H1 (cell line): ENCODE measurements at regions not wholly inside any gene's neighbourhood (a gene's known extent, or its start where the extent isn't known, plus 50 kb on each side); places are given as distances from the start of the nearest gene placed in this dataset.

Source experiments
- CTCF ChIA-PET: fragments of 300-600 bp; sonication (Branson Sonifier 250); formaldehyde crosslinking; loops from one replicate; lab custom pipeline; 2021; ENCODE audit not compliant: partially characterized antibody; lab: Charles Lee
- POLR2A ChIA-PET: fragments of 300-600 bp; sonication (Branson Sonifier 250); formaldehyde crosslinking; loops from one replicate; lab custom pipeline; 2021; ENCODE audit warnings: inconsistent platforms; ENCODE audit not compliant: partially characterized antibody; lab: Charles Lee
- DNase-seq, 2 experiments: peaks; one replicate each; pipeline versions ENCODE4 v3.0.0 to v3.0.0-alpha.2; 2010 to 2022; ENCODE audit warnings: low spot score in 2 of 2, low read depth in 1 of 2, mixed read lengths in 1 of 2
- FAIRE-seq: peaks from 2 replicates; lab custom pipeline; 2011; peaks lifted over from hg19 to GRCh38; lab: Jason Lieb, UNC
- H2AFZ ChIP-seq: 2 replicates; pipeline ENCODE4 v1.8.1; 2012; ENCODE audit warnings: low read length, inconsistent platforms
- H2AK5ac ChIP-seq: 2 replicates; pipeline ENCODE4 v1.6.1; 2013; ENCODE audit warnings: low read depth, low read length
- H2BK120ac ChIP-seq: replicated peaks from 2 replicates; pipeline ENCODE3; 2013; ENCODE audit warnings: low read depth, low read length, inconsistent platforms
- H2BK12ac ChIP-seq: 2 replicates; pipeline ENCODE4 v1.6.1; 2013; ENCODE audit warnings: low read depth, low read length
- H2BK15ac ChIP-seq: 2 replicates; pipeline ENCODE4 v1.6.1; 2013; ENCODE audit warnings: low read length
- H2BK20ac ChIP-seq: 2 replicates; pipeline ENCODE4 v1.6.1; 2013; ENCODE audit warnings: low read length
- H2BK5ac ChIP-seq: 2 replicates; pipeline ENCODE4 v1.6.1; 2013; ENCODE audit warnings: low read depth, low read length
- H3K14ac ChIP-seq: 2 replicates; pipeline ENCODE4 v1.6.1; 2013; ENCODE audit warnings: inconsistent platforms; ENCODE audit not compliant: insufficient read length
- H3K18ac ChIP-seq: 2 replicates; pipeline ENCODE4 v1.6.1; 2013; ENCODE audit warnings: low read length; ENCODE audit errors: extremely low read depth
- H3K23ac ChIP-seq: 2 replicates; pipeline ENCODE4 v1.6.1; 2013; ENCODE audit warnings: inconsistent platforms; ENCODE audit not compliant: insufficient read length
- H3K23me2 ChIP-seq: 2 replicates; pipeline ENCODE4 v1.6.1; 2013; ENCODE audit warnings: low read depth, low read length
- H3K27ac ChIP-seq: 2 replicates; pipeline ENCODE4 v1.6.1; 2011; ENCODE audit warnings: low read depth, low read length, inconsistent platforms
- H3K27me3 ChIP-seq, 4 experiments: replicated peaks in 1 of 4; 1 replicate in 1 of 4; 2 replicates in 3 of 4; pipeline versions ENCODE4 v1.6.1 to v1.8.1; 2011 to 2013; ENCODE audit warnings: low read length in 3 of 4, mild to moderate bottlenecking in 3 of 4, inconsistent platforms in 2 of 4, mixed read lengths in 2 of 4, moderate library complexity in 1 of 4; ENCODE audit not compliant: control insufficient read depth in 3 of 4, insufficient read depth in 3 of 4; ENCODE audit errors: extremely low read depth in 1 of 4
- H3K36me3 ChIP-seq, 4 experiments: 2 replicates each; pipeline versions ENCODE4 v1.6.1 to v1.8.1; 2011 to 2013; ENCODE audit warnings: mild to moderate bottlenecking in 4 of 4, low read length in 3 of 4, moderate library complexity in 2 of 4, control low read depth in 1 of 4, inconsistent platforms in 1 of 4; ENCODE audit not compliant: insufficient read depth in 4 of 4, control insufficient read depth in 2 of 4
- H3K4ac ChIP-seq: replicated peaks from 2 replicates; pipeline ENCODE3; 2013; ENCODE audit warnings: low read length, low read depth, mixed read lengths, inconsistent platforms; ENCODE audit not compliant: insufficient read length
- H3K4me1 ChIP-seq, 4 experiments: replicated peaks in 1 of 4; 1 replicate in 1 of 4; 2 replicates in 3 of 4; pipeline versions ENCODE4 v1.6.1 to v1.8.1; 2011 to 2013; ENCODE audit warnings: low read length in 3 of 4, inconsistent platforms in 2 of 4, mixed read lengths in 1 of 4; ENCODE audit not compliant: insufficient read depth in 4 of 4, control insufficient read depth in 3 of 4
- H3K4me2 ChIP-seq, 2 experiments: 2 replicates each; pipeline versions ENCODE4 v1.6.1 to v1.8.1; 2011 to 2013; ENCODE audit warnings: low read depth in 2 of 2, low read length in 2 of 2, control low read depth in 1 of 2, inconsistent platforms in 1 of 2, mild to moderate bottlenecking in 1 of 2; ENCODE audit not compliant: insufficient read depth in 1 of 2
- H3K4me3 ChIP-seq, 4 experiments: fragments of 200-600, 300-600 bp in 1 of 4; sonication (generic), shearing (Covaris generic), sonication (Bioruptor Twin) in 1 of 4; 2 replicates each; pipeline versions ENCODE4 v1.5.1 to v1.8.1; 2011 to 2016; ENCODE audit warnings: low read length in 4 of 4, low read depth in 3 of 4, control low read depth in 2 of 4, inconsistent platforms in 2 of 4, mild to moderate bottlenecking in 2 of 4, mixed read lengths in 1 of 4, moderate library complexity in 1 of 4; ENCODE audit not compliant: insufficient read depth in 2 of 4; ENCODE audit errors: extremely low read depth in 1 of 4
- H3K56ac ChIP-seq: replicated peaks from 2 replicates; pipeline ENCODE3; 2013; ENCODE audit warnings: low read depth, mild to moderate bottlenecking, mixed read lengths, low read length, inconsistent platforms; ENCODE audit not compliant: insufficient read length
- H3K79me1 ChIP-seq: 2 replicates; pipeline ENCODE4 v1.6.1; 2013; ENCODE audit warnings: low read depth, low read length, control low read depth
- H3K79me2 ChIP-seq, 2 experiments: 2 replicates each; pipeline versions ENCODE4 v1.6.1 to v1.8.1; 2012 to 2013; ENCODE audit warnings: low read length in 2 of 2, mild to moderate bottlenecking in 2 of 2, inconsistent platforms in 1 of 2; ENCODE audit not compliant: insufficient read depth in 2 of 2, control insufficient read depth in 1 of 2
- H3K9ac ChIP-seq, 4 experiments: replicated peaks in 1 of 4; 1 replicate in 1 of 4; 2 replicates in 3 of 4; pipeline versions ENCODE4 v1.6.1 to v1.8.1; 2011 to 2013; ENCODE audit warnings: low read depth in 3 of 4, low read length in 3 of 4, control low read depth in 2 of 4, mild to moderate bottlenecking in 2 of 4, moderate library complexity in 2 of 4, inconsistent platforms in 1 of 4; ENCODE audit errors: extremely low read depth in 1 of 4
- H3K9me3 ChIP-seq, 2 experiments: 2 replicates each; pipeline versions ENCODE4 v1.6.1 to v1.8.1; 2012 to 2013; ENCODE audit warnings: mild to moderate bottlenecking in 2 of 2, moderate library complexity in 2 of 2, control low read depth in 1 of 2, inconsistent platforms in 1 of 2, low read depth in 1 of 2, low read length in 1 of 2, mixed read lengths in 1 of 2; ENCODE audit not compliant: insufficient read depth in 2 of 2
- H4K20me1 ChIP-seq, 2 experiments: replicated peaks in 1 of 2; 2 replicates each; pipeline versions ENCODE3 to v1.8.1; 2011 to 2013; ENCODE audit warnings: inconsistent platforms in 2 of 2, low read length in 2 of 2, mild to moderate bottlenecking in 1 of 2; ENCODE audit not compliant: insufficient read depth in 2 of 2, control insufficient read depth in 1 of 2
- H4K5ac ChIP-seq: 2 replicates; pipeline ENCODE4 v1.6.1; 2013; ENCODE audit warnings: low read length, low read depth, mixed read lengths, inconsistent platforms; ENCODE audit not compliant: insufficient read length
- H4K8ac ChIP-seq: 2 replicates; pipeline ENCODE4 v1.8.0; 2013; ENCODE audit warnings: mild to moderate bottlenecking, moderate library complexity, low read length, inconsistent platforms; ENCODE audit not compliant: insufficient read depth; ENCODE audit errors: extremely low read depth
- H4K91ac ChIP-seq: replicated peaks from 2 replicates; pipeline ENCODE3; 2013; ENCODE audit warnings: low read length, mixed read lengths, inconsistent platforms; ENCODE audit not compliant: insufficient read length
- JUND ChIP-seq: IDR thresholded peaks from 2 replicates; pipeline ENCODE4 v1.6.1; 2011; ENCODE audit warnings: mild to moderate bottlenecking, improper control_type of control experiment, low read length
- SAP30 ChIP-seq: fragments of 300-600 bp; sonication (generic); IDR thresholded peaks from 2 replicates; pipeline ENCODE4 v1.7.1; 2012; ENCODE audit warnings: low read length, moderate library complexity, mild to moderate bottlenecking, inconsistent platforms; ENCODE audit not compliant: insufficient read depth, insufficient replicate concordance

- H4K91ac ChIP-seq: no peak overlapping the region
- H3K14ac ChIP-seq: no peak overlapping the region
- TF ChIP-seq SAP30: no peak
- peak; percentile 54; the same call in 1 of the 2 replicates for TF ChIP-seq JUND
- no peak for FAIRE-seq
- no peak overlapping the region for H3K4ac ChIP-seq
- H2AFZ ChIP-seq: no peak overlapping the region
- H3K56ac ChIP-seq: no peak overlapping the region
- H2BK20ac ChIP-seq: no peak overlapping the region
- H3K27me3 ChIP-seq: no peaks in the 10 kb centered on the region
- no peaks in the 10 kb centered on the region for H3K79me1 ChIP-seq
- no peak overlapping the region for H3K4me2 ChIP-seq
- H3K79me2 ChIP-seq: no peaks in the 10 kb centered on the region
- no peak overlapping the region for H2BK120ac ChIP-seq
- no peak overlapping the region for H4K8ac ChIP-seq
- H3K23ac ChIP-seq: no peak overlapping the region
- H4K20me1 ChIP-seq: no peaks in the 10 kb centered on the region
- no peak overlapping the region for H2BK15ac ChIP-seq
- H2BK12ac ChIP-seq: no peak overlapping the region
- no peak overlapping the region for H3K27ac ChIP-seq
- H3K4me1 ChIP-seq: peaks cover 5 to 22% (median 15%) of the 10 kb centered on the region in 4 experiments
- ChIA-PET POLR2A (no interaction called here), CTCF (interaction anchor here (0.5 to 1.5 kb wide), 5 partner anchors 15 to 465 kb away, joined by 3 to 4 read pairs (median 3); no protein-coding TSS in a partner anchor)
- H3K36me3 ChIP-seq: no peaks in the 10 kb centered on the region
- no peaks in the 10 kb centered on the region for H3K9me3 ChIP-seq
- no peak overlapping the region for H3K18ac ChIP-seq
- no peak overlapping the region for H3K9ac ChIP-seq
- no peak overlapping the region for H3K4me3 ChIP-seq
- DNase-seq: no peak
- H2BK5ac ChIP-seq: no peak overlapping the region
- no peak overlapping the region for H4K5ac ChIP-seq
- no peaks in the 10 kb centered on the region for H3K23me2 ChIP-seq
- H2AK5ac ChIP-seq: no peak overlapping the region
These were observed 56.8 kb upstream of the GNG12 start for GRCh38 chr1:67889953-67890567.
